ENCODE measurements at regions not wholly inside any gene's neighbourhood (a gene's known extent, or its start where the extent isn't known, plus 50 kb on each side); places are given as distances from the start of the nearest gene placed in this dataset.

- no peak overlapping the region for H3K27ac ChIP-seq
- H3K4me1 ChIP-seq (replicated peaks in 1 of 2): peaks cover 0 to 4% of the 10 kb centered on the region in 2 donors
- H3K9me3 ChIP-seq (replicated peaks in 1 of 3): no peaks in the 10 kb centered on the region
- 83 to 86% (median 84%) methylated on average over 3 of the region's 3 CpGs for WGBS, 4 donors
- H3K4me3 ChIP-seq: no peak overlapping the region
- no peak for DNase-seq
- intact Hi-C loops (cut with DNase I): no loop called here
- H3K27me3 ChIP-seq: no peaks in the 10 kb centered on the region
- TF ChIP-seq POLR2A (IDR thresholded peaks at IDR 0.05): no peak
- TF ChIP-seq CTCF (IDR thresholded peaks at IDR 0.05): no peak
- H3K36me3 ChIP-seq (replicated peaks in 1 of 2): no peaks in the 10 kb centered on the region
Measured at GRCh38 chr7:26451997-26452396, 160.3 kb downstream of the SNX10 start.

DNA sequence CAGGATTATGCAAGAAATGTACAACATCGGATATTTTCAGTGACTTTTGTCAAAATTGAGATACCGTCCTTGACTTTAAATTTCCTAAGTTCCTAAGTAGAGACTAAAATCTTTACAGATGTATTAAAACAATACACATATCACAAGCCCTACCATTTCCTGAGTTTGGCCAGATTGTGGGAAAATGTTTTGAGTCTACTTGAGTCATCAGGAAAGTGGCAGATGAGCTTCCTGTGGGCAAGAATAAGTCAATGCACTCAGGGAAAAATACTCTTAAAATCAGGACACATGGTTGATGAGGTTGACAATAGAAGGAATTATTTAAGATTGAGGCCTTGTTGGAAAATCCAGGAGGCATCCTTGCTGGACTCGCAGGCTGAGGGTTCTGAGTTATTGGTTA lies 162.5 kb downstream of the SNX10 start:
- Histone ChIP-seq H3K4me1 (replicated peaks in 1 of 2) (peaks cover 0 to 4% of the 10 kb centered on the region in 2 donors), H3K4me3 (no peak overlapping the region), H3K27me3 (no peaks in the 10 kb centered on the region), H3K27ac (no peak overlapping the region), H3K9me3 (replicated peaks in 1 of 3) (no peaks in the 10 kb centered on the region), H3K36me3 (replicated peaks in 1 of 2) (no peaks in the 10 kb centered on the region)
- TF ChIP-seq POLR2A (IDR thresholded peaks at IDR 0.05) (no peak), CTCF (IDR thresholded peaks at IDR 0.05) (no peak)
- WGBS, 4 donors: 53 to 82% (median 75%) methylated on average over 3 of the region's 3 CpGs
- intact Hi-C loops (cut with DNase I): no loop called here
- no peak for DNase-seq

GRCh38 chr7:26457696-26458327 lies 166.2 kb downstream of the SNX10 start:
- intact Hi-C loops (cut with DNase I): no loop called here

GRCh38 chr7:26458466-26459145 lies 166.9 kb downstream of the SNX10 start:
- Histone ChIP-seq H3K36me3 (replicated peaks in 1 of 2) (no peaks in the 10 kb centered on the region), H3K27me3 (no peaks in the 10 kb centered on the region), H3K27ac (no peak overlapping the region), H3K4me3 (no peak overlapping the region), H3K4me1 (replicated peaks in 1 of 2) (no peaks in the 10 kb centered on the region), H3K9me3 (replicated peaks in 1 of 3) (no peaks in the 10 kb centered on the region)
- no peak for DNase-seq
- TF ChIP-seq POLR2A (IDR thresholded peaks at IDR 0.05) (no peak), CTCF (IDR thresholded peaks at IDR 0.05) (no peak)
- intact Hi-C loops (cut with DNase I): no loop called here
- WGBS, 4 donors: 71 to 86% (median 84%) methylated on average over 6 of the region's 6 CpGs

More at GRCh38 chr7:26457696-26458327, 166.2 kb downstream of the SNX10 start:
- DNase-seq: no peak
- WGBS, 4 donors: 79 to 90% (median 86%) methylated on average over 7 of the region's 7 CpGs
- Histone ChIP-seq H3K4me3 (no peak overlapping the region), H3K36me3 (replicated peaks in 1 of 2) (no peaks in the 10 kb centered on the region), H3K27ac (no peak overlapping the region), H3K9me3 (replicated peaks in 1 of 3) (no peaks in the 10 kb centered on the region), H3K4me1 (replicated peaks in 1 of 2) (no peaks in the 10 kb centered on the region), H3K27me3 (no peaks in the 10 kb centered on the region)
- TF ChIP-seq CTCF (IDR thresholded peaks at IDR 0.05): no peak
- TF ChIP-seq POLR2A (IDR thresholded peaks at IDR 0.05): no peak
